PC-9 (cell line): ENCODE measurements at regions not wholly inside any gene's neighbourhood (a gene's known extent, or its start where the extent isn't known, plus 50 kb on each side); places are given as distances from the start of the nearest gene placed in this dataset.

Experiments
- BruUV-seq: library from RNA; stranded (reverse); fragments of 400-500 nt; replicated peaks from 2 replicates; lab custom pipeline; 2021; lab: Mats Ljungman, UMichigan
- CTCF ChIA-PET: fragments of 300-600 bp; sonication (Branson Sonifier 250); formaldehyde crosslinking; loops from one replicate; lab custom pipeline; 2022; ENCODE audit warnings: antibody characterized with exemption; lab: Charles Lee
- POLR2A ChIA-PET: fragments of 300-600 bp; sonication (Branson Sonifier 250); formaldehyde crosslinking; loops from one replicate; lab custom pipeline; 2022; ENCODE audit warnings: antibody characterized with exemption; ENCODE audit not compliant: unreplicated experiment; lab: Charles Lee
- DNase-seq, 2 experiments: peaks; one replicate each; pipeline versions ENCODE4 v3.0.0 to v3.0.0-alpha.2; 2015 to 2022; ENCODE audit warnings: mixed read lengths in 1 of 2
- H2AFZ ChIP-seq: fragments of 200-600 bp; sonication (generic); 2 replicates; pipeline ENCODE4 v1.8.1; 2017; ENCODE audit warnings: antibody characterized with exemption
- H3F3A ChIP-seq: fragments of 200-600 bp; sonication (generic); 2 replicates; pipeline ENCODE4 v1.8.1; 2017; ENCODE audit warnings: antibody characterized with exemption, mild to moderate bottlenecking, low read depth; ENCODE audit not compliant: insufficient read depth
- H3K27ac ChIP-seq: fragments of 200-600 bp; sonication (generic); 2 replicates; pipeline ENCODE4 v1.6.1; 2016; ENCODE audit warnings: mixed run types
- H3K27me3 ChIP-seq: fragments of 200-600 bp; sonication (generic); 2 replicates; pipeline ENCODE4 v1.6.1; 2016; ENCODE audit warnings: low read depth, mixed run types; ENCODE audit not compliant: insufficient read depth
- H3K36me3 ChIP-seq: fragments of 200-600 bp; sonication (generic); 2 replicates; pipeline ENCODE4 v1.6.1; 2016; ENCODE audit warnings: low read depth, mixed run types
- H3K4me1 ChIP-seq: fragments of 200-600 bp; sonication (generic); replicated peaks from 2 replicates; pipeline ENCODE4 v1.6.1; 2016; ENCODE audit warnings: mixed run types; ENCODE audit not compliant: insufficient read depth
- H3K4me2 ChIP-seq: fragments of 200-600 bp; sonication (generic); 2 replicates; pipeline ENCODE4 v1.6.1; 2017; ENCODE audit warnings: mixed run types
- H3K4me3 ChIP-seq: fragments of 200-600 bp; sonication (generic); 2 replicates; pipeline ENCODE4 v1.6.1; 2016; ENCODE audit warnings: mixed run types
- H3K79me2 ChIP-seq: fragments of 200-600 bp; sonication (generic); 2 replicates; pipeline ENCODE4 v1.6.1; 2017; ENCODE audit warnings: low read depth, mixed run types
- H3K9me2 ChIP-seq: fragments of 200-600 bp; sonication (generic); 2 replicates; pipeline ENCODE4 v1.8.1; 2017; ENCODE audit warnings: mild to moderate bottlenecking; ENCODE audit not compliant: insufficient read depth
- H3K9me3 ChIP-seq: fragments of 200-600 bp; sonication (generic); 2 replicates; pipeline ENCODE4 v1.8.1; 2016; ENCODE audit warnings: low read depth; ENCODE audit not compliant: insufficient read depth
- H4K20me1 ChIP-seq: fragments of 200-600 bp; sonication (generic); 2 replicates; pipeline ENCODE4 v1.8.1; 2017; ENCODE audit not compliant: insufficient read depth
- CTCF ChIP-seq: fragments of 200-600 bp; sonication (generic); conservative IDR thresholded peaks from 2 replicates; pipeline ENCODE4 v1.6.1; 2017; ENCODE audit warnings: mixed run types, antibody characterized with exemption, mild to moderate bottlenecking, moderate library complexity
- EZH2 ChIP-seq: fragments of 200-600 bp; sonication (generic); IDR thresholded peaks from 2 replicates; pipeline ENCODE4 v1.8.0; 2017; ENCODE audit warnings: antibody characterized with exemption, low read depth
- intact Hi-C: fragments of 100-400 bp; cut with micrococcal nuclease; formaldehyde crosslinking; loops from one replicate; pipeline ENCODE4 v1.10.0; 2022; ENCODE audit not compliant: unreplicated experiment

- no peak overlapping the region for H2AFZ ChIP-seq
- ChIA-PET POLR2A (no interaction called here), CTCF (no interaction called here)
- no peaks in the 10 kb centered on the region for H3K9me2 ChIP-seq
- no peak overlapping the region for H3K4me3 ChIP-seq
- H3K4me1 ChIP-seq, result no peaks in the 10 kb centered on the region
- intact Hi-C loops, result no loop called here
- no peak overlapping the region for H3K4me2 ChIP-seq
- no peaks in the 10 kb centered on the region for H3K9me3 ChIP-seq
- H4K20me1 ChIP-seq, result no peaks in the 10 kb centered on the region
- TF ChIP-seq CTCF (no peak), EZH2 (no peak)
- no peak overlapping the region for H3K27ac ChIP-seq
- no TSS peak for BruUV-seq
- no peaks in the 10 kb centered on the region for H3K27me3 ChIP-seq
- H3K36me3 ChIP-seq, result no peaks in the 10 kb centered on the region
- DNase-seq, result no peak
- H3F3A ChIP-seq, result no peaks in the 10 kb centered on the region
- no peaks in the 10 kb centered on the region for H3K79me2 ChIP-seq
These were observed 440.3 kb upstream of the AADAT start for GRCh38 chr4:170529748-170530722.

GRCh38 chr4:170526471-170526870 is 436.7 kb upstream of the AADAT start:
- no TSS peak for BruUV-seq
- H3K27ac ChIP-seq, result no peak overlapping the region
- no peaks in the 10 kb centered on the region for H3K36me3 ChIP-seq
- intact Hi-C loops, result no loop called here
- H3K9me3 ChIP-seq, result no peaks in the 10 kb centered on the region
- H2AFZ ChIP-seq, result no peak overlapping the region
- H4K20me1 ChIP-seq, result no peaks in the 10 kb centered on the region
- ChIA-PET CTCF (no interaction called here), POLR2A (no interaction called here)
- no peaks in the 10 kb centered on the region for H3F3A ChIP-seq
- no peak overlapping the region for H3K4me2 ChIP-seq
- no peaks in the 10 kb centered on the region for H3K27me3 ChIP-seq
- H3K79me2 ChIP-seq, result no peaks in the 10 kb centered on the region
- TF ChIP-seq CTCF, result no peak
- TF ChIP-seq EZH2, result no peak
- no peaks in the 10 kb centered on the region for H3K4me1 ChIP-seq
- no peak for DNase-seq
- H3K9me2 ChIP-seq, result no peaks in the 10 kb centered on the region
- no peak overlapping the region for H3K4me3 ChIP-seq

- BruUV-seq, result no TSS peak
These were observed 432.7 kb upstream of the AADAT start for GRCh38 chr4:170522427-170522970.

More at GRCh38 chr4:170522427-170522970, 432.7 kb upstream of the AADAT start:
- DNase-seq, result no peak
- POLR2A ChIA-PET, result no interaction called here
- CTCF ChIA-PET, result no interaction called here
- Histone ChIP-seq H3K4me3 (no peak overlapping the region), H3K4me1 (no peaks in the 10 kb centered on the region), H3K79me2 (no peaks in the 10 kb centered on the region), H3K27me3 (no peaks in the 10 kb centered on the region), H2AFZ (no peak overlapping the region), H3K27ac (no peak overlapping the region), H3K9me3 (no peaks in the 10 kb centered on the region), H3K9me2 (no peaks in the 10 kb centered on the region), H3F3A (no peaks in the 10 kb centered on the region), H3K4me2 (no peak overlapping the region), H4K20me1 (no peaks in the 10 kb centered on the region), H3K36me3 (no peaks in the 10 kb centered on the region)
- TF ChIP-seq EZH2, result no peak
- no peak for TF ChIP-seq CTCF
- intact Hi-C loops, result no loop called here
